ENCODE measurements at regions not wholly inside any gene's neighbourhood (a gene's known extent, or its start where the extent isn't known, plus 50 kb on each side); places are given as distances from the start of the nearest gene placed in this dataset.

DNA sequence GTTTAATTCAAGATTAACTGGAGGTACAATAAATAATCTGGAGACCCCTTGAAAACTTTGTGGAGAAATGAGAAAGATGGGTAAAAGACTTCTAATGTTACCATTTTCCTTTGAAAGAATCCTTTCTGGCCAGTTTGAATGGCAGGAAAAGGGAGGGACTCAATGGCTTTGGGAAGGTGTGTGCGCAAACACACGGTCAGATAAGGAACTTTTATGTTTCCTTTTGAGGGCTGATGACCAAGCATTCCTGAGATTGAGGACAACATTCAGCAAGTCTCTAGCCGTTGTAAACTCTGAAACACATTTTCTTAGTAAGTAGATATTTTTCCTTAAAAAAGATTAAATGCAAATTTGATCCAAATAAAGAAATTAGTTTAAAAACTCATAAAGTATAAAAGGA is 909.7 kb upstream of the TENM4 start:
- H3K36me3 ChIP-seq, result no peaks in the 10 kb centered on the region
- no peak for DNase-seq
- no peaks in the 10 kb centered on the region for H3K9me3 ChIP-seq
- intact Hi-C loops (cut with DNase I), result no loop called here
- no peak for ATAC-seq
- TF ChIP-seq CTCF (IDR thresholded peaks at IDR 0.05), result no peak
- no peaks in the 10 kb centered on the region for H3K4me1 ChIP-seq
- no peak overlapping the region for H3K27ac ChIP-seq
- H3K4me3 ChIP-seq, result no peak overlapping the region
- no peaks in the 10 kb centered on the region for H3K27me3 ChIP-seq (ENCODE audit: low read depth)

- H3K9me3 ChIP-seq, result no peaks in the 10 kb centered on the region
- H3K4me3 ChIP-seq, result no peak overlapping the region
- H3K27me3 ChIP-seq (ENCODE audit: low read depth), result no peaks in the 10 kb centered on the region
- H3K4me1 ChIP-seq, result no peaks in the 10 kb centered on the region
- TF ChIP-seq CTCF (IDR thresholded peaks at IDR 0.05), result no peak
- no peaks in the 10 kb centered on the region for H3K36me3 ChIP-seq
- H3K27ac ChIP-seq, result no peak overlapping the region
- ATAC-seq (no peak), DNase-seq (no peak)
- intact Hi-C loops (cut with DNase I), result no loop called here
These were observed 909.2 kb upstream of the TENM4 start for GRCh38 chr11:80349997-80350396.

DNA sequence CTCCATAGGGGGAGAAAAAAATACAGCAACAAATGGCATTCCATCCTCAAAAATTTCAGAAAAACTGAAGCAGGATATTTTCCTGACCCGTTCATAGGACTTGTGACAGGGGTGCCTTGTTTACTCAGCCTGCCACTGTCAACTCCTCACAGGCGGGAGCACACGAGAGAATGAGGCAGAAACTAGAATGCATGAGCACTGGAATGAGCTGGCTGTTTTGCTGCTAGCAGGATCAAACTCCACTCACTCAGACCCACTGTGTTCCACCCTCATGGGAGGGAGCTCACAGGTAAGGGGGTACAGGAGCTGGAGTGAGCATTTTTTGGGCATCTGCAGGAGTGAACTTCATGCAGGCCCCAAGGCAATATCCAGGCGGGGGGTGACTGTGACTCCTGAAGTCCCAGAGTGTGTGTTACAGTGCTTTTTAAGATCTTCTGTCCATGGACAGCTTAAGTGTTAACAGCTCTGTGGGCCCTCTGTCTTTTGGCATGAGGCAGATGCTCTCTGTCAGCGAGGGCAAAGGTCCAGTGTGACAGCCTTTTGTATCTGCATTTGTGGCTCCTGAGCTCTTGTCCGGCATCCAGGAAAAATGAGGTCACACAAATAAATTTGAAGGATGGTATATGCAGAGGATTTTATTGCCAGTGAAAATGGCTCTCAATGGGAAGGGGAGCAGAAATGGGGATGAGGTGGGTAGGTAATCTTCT is 905.7 kb upstream of the TENM4 start:
- ATAC-seq (no peak), DNase-seq (no peak)
- H3K4me3 ChIP-seq, result no peak overlapping the region
- H3K27me3 ChIP-seq (ENCODE audit: low read depth), result no peaks in the 10 kb centered on the region
- H3K4me1 ChIP-seq, result no peaks in the 10 kb centered on the region
- no peaks in the 10 kb centered on the region for H3K9me3 ChIP-seq
- TF ChIP-seq CTCF (IDR thresholded peaks at IDR 0.05), result no peak
- intact Hi-C loops (cut with DNase I), result no loop called here
- H3K27ac ChIP-seq, result no peak overlapping the region
- H3K36me3 ChIP-seq, result no peaks in the 10 kb centered on the region

- no peak for DNase-seq
- ATAC-seq, result no peak
- H3K27ac ChIP-seq, result no peak overlapping the region
- intact Hi-C loops (cut with DNase I), result no loop called here
- H3K4me3 ChIP-seq, result no peak overlapping the region
- no peak for TF ChIP-seq CTCF (IDR thresholded peaks at IDR 0.05)
- no peaks in the 10 kb centered on the region for H3K9me3 ChIP-seq
- H3K27me3 ChIP-seq (ENCODE audit: low read depth), result no peaks in the 10 kb centered on the region
- no peaks in the 10 kb centered on the region for H3K36me3 ChIP-seq
- no peaks in the 10 kb centered on the region for H3K4me1 ChIP-seq
These were observed 902.6 kb upstream of the TENM4 start for GRCh38 chr11:80343436-80343835.

- H3K4me1 ChIP-seq, result no peaks in the 10 kb centered on the region
- no peak overlapping the region for H3K27ac ChIP-seq
- DNase-seq (no peak), ATAC-seq (no peak)
- H3K36me3 ChIP-seq, result no peaks in the 10 kb centered on the region
- no peaks in the 10 kb centered on the region for H3K9me3 ChIP-seq
- no peaks in the 10 kb centered on the region for H3K27me3 ChIP-seq (ENCODE audit: low read depth)
- H3K4me3 ChIP-seq, result no peak overlapping the region
- intact Hi-C loops (cut with DNase I), result no loop called here
- no peak for TF ChIP-seq CTCF (IDR thresholded peaks at IDR 0.05)
These were observed 897.4 kb upstream of the TENM4 start for GRCh38 chr11:80338231-80338630.

Data from lower lobe of right lung (tissue), 2 donors.